HepG2 (cell line): ENCODE measurements at regions not wholly inside any gene's neighbourhood (a gene's known extent, or its start where the extent isn't known, plus 50 kb on each side); places are given as distances from the start of the nearest gene placed in this dataset.
A peak's percentile ranks its signal among the peaks of the same experiment; 100 is the strongest.

Source experiments
- ATF1 ChIP-seq: IDR thresholded peaks from 2 replicates; pipeline ENCODE4 v1.6.1; 2016; ENCODE audit warnings: mild to moderate bottlenecking, control low read depth
- CBX2 ChIP-seq, 2 experiments: fragments of 200-600 bp in 1 of 2; sonication (generic); formaldehyde crosslinking in 1 of 2; IDR thresholded peaks; 2 replicates each; pipeline versions ENCODE4 v1.7.0 to v1.8.1; 2018 to 2022; ENCODE audit warnings: low read depth in 2 of 2, low read length in 1 of 2, mild to moderate bottlenecking in 1 of 2, missing genetic modification reagents in 1 of 2
- SIN3A ChIP-seq: IDR thresholded peaks from 2 replicates; pipeline ENCODE4 v1.6.1; 2011; ENCODE audit warnings: low read depth, mild to moderate bottlenecking, control low read depth, low read length, borderline replicate concordance
- SRSF9 ChIP-seq: fragments of 200-400 bp; formaldehyde crosslinking; IDR thresholded peaks from 2 replicates; pipeline ENCODE4 v1.6.1; 2018; ENCODE audit warnings: borderline replicate concordance, mild to moderate bottlenecking, low read depth, low read length; ENCODE audit not compliant: insufficient read depth, poor library complexity, severe bottlenecking
- ZEB1 ChIP-seq: IDR thresholded peaks from 2 replicates; pipeline ENCODE4 v1.6.1; 2012; ENCODE audit warnings: mild to moderate bottlenecking, low read depth, inconsistent platforms; ENCODE audit not compliant: insufficient replicate concordance
- ZFP36L1 ChIP-seq: sonication (generic); formaldehyde crosslinking; IDR thresholded peaks from 2 replicates; pipeline ENCODE4 v1.8.0; 2022; ENCODE audit warnings: mild to moderate bottlenecking, missing genetic modification reagents, moderate library complexity
- ZNF382 ChIP-seq: sonication (generic); formaldehyde crosslinking; IDR thresholded peaks from 2 replicates; pipeline ENCODE4 v1.5.0; 2020; ENCODE audit warnings: missing genetic modification reagents, mild to moderate bottlenecking, borderline replicate concordance
- ZNF672 ChIP-seq: sonication (generic); formaldehyde crosslinking; IDR thresholded peaks from 2 replicates; pipeline ENCODE4 v1.8.1; 2022; ENCODE audit warnings: missing genetic modification reagents
- TF ChIP-seq, protein P1 (sequence below): IDR thresholded peaks from 2 replicates; pipeline ENCODE4 v1.6.1; 2016; ENCODE audit warnings: missing compliant biosample characterization, missing genetic modification reagents, borderline replicate concordance
- TF ChIP-seq, protein P2 (sequence below): sonication (generic); formaldehyde crosslinking; IDR thresholded peaks from 2 replicates; pipeline ENCODE4 v1.8.0; 2023; ENCODE audit warnings: mild to moderate bottlenecking, missing genetic modification reagents
- TF ChIP-seq, protein P3 (sequence below): sonication (generic); formaldehyde crosslinking; IDR thresholded peaks from 2 replicates; pipeline ENCODE4 v1.4.0; 2020; ENCODE audit warnings: missing genetic modification reagents
- TF ChIP-seq, protein P4 (sequence below): sonication (generic); formaldehyde crosslinking; IDR thresholded peaks from 2 replicates; pipeline ENCODE4 v1.4.0; 2020; ENCODE audit warnings: missing genetic modification reagents
- TF ChIP-seq, protein P5 (sequence below): sonication (generic); formaldehyde crosslinking; conservative IDR thresholded peaks from 2 replicates; pipeline ENCODE4 v1.4.0; 2020; ENCODE audit warnings: mild to moderate bottlenecking, missing genetic modification reagents, moderate library complexity
- TF ChIP-seq, protein P6 (sequence below): sonication (generic); formaldehyde crosslinking; conservative IDR thresholded peaks from 2 replicates; pipeline ENCODE4 v1.4.0; 2020; ENCODE audit warnings: missing genetic modification reagents

DNA sequence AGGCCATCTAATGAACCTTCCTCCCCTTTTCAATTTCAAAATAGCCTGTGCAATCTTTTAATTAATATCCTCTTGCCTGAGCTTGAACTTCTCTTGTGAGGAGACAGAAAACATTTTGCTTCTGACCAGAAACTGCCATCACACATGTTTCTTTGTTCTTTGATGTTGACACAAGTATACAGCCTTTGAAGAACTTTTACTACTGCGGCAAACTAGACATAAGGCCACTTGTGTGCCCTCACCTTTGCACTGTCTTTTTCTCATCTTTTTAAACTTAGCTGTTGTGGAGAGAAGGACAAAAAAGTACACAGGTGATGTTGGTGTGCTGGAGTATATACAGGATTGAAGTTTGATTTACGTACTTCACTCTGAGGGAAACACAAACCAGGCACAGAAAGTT lies 116.3 kb upstream of the C1GALT1C1 start (continued):
- TF ChIP-seq CBX2 (IDR thresholded peaks at IDR 0.05; ENCODE audit: low read depth, low read length): no peak
- TF ChIP-seq CBX2 (CRISPR knock-in tag; IDR thresholded peaks at IDR 0.05; ENCODE audit: low read depth): no peak
- TF ChIP-seq, protein P1, sequence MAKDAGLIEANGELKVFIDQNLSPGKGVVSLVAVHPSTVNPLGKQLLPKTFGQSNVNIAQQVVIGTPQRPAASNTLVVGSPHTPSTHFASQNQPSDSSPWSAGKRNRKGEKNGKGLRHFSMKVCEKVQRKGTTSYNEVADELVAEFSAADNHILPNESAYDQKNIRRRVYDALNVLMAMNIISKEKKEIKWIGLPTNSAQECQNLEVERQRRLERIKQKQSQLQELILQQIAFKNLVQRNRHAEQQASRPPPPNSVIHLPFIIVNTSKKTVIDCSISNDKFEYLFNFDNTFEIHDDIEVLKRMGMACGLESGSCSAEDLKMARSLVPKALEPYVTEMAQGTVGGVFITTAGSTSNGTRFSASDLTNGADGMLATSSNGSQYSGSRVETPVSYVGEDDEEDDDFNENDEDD (CRISPR knock-in tag): no peak
- no peak for TF ChIP-seq SIN3A
- TF ChIP-seq, protein P2, sequence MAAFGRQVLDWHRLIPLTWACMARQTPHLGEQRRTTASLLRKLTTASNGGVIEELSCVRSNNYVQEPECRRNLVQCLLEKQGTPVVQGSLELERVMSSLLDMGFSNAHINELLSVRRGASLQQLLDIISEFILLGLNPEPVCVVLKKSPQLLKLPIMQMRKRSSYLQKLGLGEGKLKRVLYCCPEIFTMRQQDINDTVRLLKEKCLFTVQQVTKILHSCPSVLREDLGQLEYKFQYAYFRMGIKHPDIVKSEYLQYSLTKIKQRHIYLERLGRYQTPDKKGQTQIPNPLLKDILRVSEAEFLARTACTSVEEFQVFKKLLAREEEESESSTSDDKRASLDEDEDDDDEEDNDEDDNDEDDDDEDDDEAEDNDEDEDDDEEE (CRISPR knock-in tag): no peak
- TF ChIP-seq, protein P3, sequence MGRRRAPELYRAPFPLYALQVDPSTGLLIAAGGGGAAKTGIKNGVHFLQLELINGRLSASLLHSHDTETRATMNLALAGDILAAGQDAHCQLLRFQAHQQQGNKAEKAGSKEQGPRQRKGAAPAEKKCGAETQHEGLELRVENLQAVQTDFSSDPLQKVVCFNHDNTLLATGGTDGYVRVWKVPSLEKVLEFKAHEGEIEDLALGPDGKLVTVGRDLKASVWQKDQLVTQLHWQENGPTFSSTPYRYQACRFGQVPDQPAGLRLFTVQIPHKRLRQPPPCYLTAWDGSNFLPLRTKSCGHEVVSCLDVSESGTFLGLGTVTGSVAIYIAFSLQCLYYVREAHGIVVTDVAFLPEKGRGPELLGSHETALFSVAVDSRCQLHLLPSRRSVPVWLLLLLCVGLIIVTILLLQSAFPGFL: no peak
- TF ChIP-seq ZFP36L1 (CRISPR knock-in tag): no peak
- TF ChIP-seq, protein P4, sequence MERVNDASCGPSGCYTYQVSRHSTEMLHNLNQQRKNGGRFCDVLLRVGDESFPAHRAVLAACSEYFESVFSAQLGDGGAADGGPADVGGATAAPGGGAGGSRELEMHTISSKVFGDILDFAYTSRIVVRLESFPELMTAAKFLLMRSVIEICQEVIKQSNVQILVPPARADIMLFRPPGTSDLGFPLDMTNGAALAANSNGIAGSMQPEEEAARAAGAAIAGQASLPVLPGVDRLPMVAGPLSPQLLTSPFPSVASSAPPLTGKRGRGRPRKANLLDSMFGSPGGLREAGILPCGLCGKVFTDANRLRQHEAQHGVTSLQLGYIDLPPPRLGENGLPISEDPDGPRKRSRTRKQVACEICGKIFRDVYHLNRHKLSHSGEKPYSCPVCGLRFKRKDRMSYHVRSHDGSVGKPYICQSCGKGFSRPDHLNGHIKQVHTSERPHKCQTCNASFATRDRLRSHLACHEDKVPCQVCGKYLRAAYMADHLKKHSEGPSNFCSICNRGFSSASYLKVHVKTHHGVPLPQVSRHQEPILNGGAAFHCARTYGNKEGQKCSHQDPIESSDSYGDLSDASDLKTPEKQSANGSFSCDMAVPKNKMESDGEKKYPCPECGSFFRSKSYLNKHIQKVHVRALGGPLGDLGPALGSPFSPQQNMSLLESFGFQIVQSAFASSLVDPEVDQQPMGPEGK (CRISPR knock-in tag): no peak
- no peak for TF ChIP-seq ZNF382 (CRISPR knock-in tag)
- TF ChIP-seq ZEB1: no peak
- no peak for TF ChIP-seq SRSF9
- TF ChIP-seq ATF1 (CRISPR knock-in tag): no peak
- TF ChIP-seq, protein P5, sequence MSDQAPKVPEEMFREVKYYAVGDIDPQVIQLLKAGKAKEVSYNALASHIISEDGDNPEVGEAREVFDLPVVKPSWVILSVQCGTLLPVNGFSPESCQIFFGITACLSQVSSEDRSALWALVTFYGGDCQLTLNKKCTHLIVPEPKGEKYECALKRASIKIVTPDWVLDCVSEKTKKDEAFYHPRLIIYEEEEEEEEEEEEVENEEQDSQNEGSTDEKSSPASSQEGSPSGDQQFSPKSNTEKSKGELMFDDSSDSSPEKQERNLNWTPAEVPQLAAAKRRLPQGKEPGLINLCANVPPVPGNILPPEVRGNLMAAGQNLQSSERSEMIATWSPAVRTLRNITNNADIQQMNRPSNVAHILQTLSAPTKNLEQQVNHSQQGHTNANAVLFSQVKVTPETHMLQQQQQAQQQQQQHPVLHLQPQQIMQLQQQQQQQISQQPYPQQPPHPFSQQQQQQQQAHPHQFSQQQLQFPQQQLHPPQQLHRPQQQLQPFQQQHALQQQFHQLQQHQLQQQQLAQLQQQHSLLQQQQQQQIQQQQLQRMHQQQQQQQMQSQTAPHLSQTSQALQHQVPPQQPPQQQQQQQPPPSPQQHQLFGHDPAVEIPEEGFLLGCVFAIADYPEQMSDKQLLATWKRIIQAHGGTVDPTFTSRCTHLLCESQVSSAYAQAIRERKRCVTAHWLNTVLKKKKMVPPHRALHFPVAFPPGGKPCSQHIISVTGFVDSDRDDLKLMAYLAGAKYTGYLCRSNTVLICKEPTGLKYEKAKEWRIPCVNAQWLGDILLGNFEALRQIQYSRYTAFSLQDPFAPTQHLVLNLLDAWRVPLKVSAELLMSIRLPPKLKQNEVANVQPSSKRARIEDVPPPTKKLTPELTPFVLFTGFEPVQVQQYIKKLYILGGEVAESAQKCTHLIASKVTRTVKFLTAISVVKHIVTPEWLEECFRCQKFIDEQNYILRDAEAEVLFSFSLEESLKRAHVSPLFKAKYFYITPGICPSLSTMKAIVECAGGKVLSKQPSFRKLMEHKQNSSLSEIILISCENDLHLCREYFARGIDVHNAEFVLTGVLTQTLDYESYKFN: peak; percentile 78
- TF ChIP-seq ZNF672 (CRISPR knock-in tag): no peak
- TF ChIP-seq, protein P6, sequence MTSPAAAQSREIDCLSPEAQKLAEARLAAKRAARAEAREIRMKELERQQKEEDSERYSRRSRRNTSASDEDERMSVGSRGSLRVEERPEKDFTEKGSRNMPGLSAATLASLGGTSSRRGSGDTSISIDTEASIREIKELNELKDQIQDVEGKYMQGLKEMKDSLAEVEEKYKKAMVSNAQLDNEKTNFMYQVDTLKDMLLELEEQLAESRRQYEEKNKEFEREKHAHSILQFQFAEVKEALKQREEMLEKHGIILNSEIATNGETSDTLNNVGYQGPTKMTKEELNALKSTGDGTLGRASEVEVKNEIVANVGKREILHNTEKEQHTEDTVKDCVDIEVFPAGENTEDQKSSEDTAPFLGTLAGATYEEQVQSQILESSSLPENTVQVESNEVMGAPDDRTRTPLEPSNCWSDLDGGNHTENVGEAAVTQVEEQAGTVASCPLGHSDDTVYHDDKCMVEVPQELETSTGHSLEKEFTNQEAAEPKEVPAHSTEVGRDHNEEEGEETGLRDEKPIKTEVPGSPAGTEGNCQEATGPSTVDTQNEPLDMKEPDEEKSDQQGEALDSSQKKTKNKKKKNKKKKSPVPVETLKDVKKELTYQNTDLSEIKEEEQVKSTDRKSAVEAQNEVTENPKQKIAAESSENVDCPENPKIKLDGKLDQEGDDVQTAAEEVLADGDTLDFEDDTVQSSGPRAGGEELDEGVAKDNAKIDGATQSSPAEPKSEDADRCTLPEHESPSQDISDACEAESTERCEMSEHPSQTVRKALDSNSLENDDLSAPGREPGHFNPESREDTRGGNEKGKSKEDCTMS (CRISPR knock-in tag): no peak
